AML-193 (cell line): ENCODE measurements at regions not wholly inside any gene's neighbourhood (a gene's known extent, or its start where the extent isn't known, plus 50 kb on each side); places are given as distances from the start of the nearest gene placed in this dataset.
"Not testable (repeated sequence)": the region's sequence is repeated elsewhere in the genome, so short reads cannot be mapped to it uniquely, and the experiment has no call there.

Source experiments
- DNase-seq, 2 experiments: peaks; one replicate each; lab custom pipeline; 2025; lab: John Stamatoyannopoulos, UW

DNA sequence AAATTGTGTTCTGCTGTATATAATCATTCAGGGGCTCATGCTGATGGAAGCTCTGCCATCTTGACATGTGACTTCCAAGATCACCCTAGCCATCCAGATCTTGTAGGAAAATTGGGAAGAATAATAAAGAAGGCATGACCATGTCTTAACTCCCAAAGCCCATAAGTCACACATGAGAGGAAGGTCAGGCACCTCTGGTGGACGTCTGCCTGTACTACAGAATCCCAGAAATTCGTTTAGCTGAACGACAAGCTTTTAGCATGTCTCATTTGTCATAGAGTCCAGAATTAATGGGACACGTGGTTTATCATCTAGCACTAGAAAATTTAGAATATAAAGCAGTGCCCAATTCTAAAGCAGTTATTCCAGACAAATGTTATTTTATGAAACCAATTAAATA is 212.7 kb downstream of the CENPC start:
- DNase-seq, result peak; percentile 10 to 11

DNA sequence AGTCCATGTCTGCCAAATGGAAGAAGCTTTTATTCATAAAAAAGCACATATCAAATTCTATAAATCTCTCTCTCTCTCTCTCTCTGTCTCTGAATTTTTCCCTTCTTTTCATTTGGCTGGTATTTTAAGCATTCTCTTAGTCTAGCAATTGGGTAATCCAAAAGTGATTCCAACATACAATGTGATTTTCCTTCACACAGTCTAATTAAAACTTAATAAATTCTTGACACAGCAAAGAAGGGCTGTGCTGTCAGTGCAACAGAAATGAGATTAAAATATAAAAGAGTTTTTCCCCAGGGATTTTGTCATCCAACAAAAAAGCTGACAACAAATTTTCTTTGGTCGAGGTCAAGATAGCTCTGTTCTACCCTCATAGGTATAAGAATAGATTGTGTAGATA is 216.9 kb downstream of the CENPC start:
- no peak for DNase-seq

DNA sequence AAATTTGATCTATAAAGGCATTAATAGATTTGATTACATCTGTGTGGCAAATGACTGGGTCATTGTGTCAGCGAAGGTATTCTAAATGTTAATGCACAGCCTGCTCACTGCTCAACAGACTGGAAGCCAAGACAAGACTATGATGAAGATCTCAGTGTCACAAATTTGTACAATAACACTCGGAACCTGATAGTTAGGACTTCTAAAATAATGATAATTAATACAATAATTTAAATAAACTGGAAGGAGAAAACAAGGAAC is 217.4 kb downstream of the CENPC start:
- DNase-seq, result no peak

DNA sequence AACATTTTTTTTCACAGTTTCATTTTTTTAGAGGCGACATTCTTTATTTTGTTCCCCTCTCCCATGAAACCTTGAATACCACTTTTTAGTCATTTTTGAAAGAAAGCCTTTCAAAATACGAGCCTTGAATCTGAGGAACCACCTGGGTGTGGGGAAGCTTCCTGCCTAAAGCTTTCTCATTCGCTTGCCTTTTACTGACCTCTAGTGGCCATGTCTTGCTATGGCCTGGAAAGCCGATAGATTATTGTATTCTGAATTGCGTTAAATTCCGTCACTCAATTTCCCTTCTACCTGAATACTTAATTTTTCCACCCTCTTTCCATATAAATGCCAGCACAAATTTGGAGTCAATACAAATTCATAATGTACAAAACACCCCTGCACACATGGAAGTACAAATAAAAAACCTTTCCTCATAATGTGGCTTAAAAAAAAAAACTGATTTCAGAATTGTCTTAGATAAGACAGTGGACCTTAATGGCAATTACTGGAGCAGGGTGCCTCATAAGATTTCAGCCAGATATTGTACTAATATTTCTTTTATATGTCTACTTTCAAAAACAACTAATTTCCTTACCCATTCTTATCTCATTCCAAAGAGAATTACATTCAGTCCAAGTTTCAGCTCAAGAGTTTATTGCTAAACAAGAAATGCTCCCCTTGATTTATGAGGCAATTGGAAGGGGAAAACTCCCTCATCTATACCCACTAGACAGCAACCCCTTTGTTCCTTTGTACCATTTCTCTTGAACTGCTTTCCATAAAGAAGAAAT is 217.9 kb downstream of the CENPC start:
- peak; percentile 50 to 56 for DNase-seq

DNA sequence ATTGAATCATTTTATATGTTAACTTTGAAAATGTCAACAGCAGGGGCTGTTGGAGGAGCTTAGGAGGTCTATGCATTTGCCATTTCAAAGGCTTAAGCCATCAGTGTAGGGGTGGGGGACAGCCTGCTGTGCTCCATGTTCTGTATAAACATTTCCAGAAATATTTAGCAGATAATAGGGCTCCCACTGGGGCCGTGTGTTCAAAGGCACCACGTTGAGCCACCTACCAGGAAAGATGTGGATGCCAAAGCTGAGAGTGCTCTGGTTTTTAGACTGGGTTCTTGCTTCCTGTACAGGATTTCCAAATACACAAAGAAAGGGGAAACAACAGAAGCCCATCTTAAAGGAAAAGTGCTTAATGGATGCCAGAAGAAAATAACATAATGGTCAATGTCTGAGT is 219.5 kb downstream of the CENPC start:
- no peak for DNase-seq

DNA sequence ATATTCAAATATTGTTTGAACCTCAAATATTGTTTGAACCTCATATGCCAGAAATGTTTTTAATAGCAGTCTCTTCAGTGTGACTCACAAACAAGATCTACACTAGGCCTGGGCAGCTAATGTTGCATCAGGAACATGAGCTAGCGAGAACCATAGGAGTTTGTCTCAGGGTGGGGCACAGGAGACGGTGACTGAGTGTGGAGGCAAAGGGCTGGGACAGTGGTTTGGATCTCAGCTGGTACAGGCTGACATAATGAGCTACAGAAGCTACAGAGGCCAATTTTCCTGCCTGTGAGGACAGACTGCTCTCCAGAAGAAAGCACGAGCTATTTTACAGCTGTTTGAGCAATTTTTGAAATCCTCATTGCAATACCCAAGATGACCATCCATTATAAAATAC is 224.7 kb downstream of the CENPC start:
- no peak for DNase-seq

DNA sequence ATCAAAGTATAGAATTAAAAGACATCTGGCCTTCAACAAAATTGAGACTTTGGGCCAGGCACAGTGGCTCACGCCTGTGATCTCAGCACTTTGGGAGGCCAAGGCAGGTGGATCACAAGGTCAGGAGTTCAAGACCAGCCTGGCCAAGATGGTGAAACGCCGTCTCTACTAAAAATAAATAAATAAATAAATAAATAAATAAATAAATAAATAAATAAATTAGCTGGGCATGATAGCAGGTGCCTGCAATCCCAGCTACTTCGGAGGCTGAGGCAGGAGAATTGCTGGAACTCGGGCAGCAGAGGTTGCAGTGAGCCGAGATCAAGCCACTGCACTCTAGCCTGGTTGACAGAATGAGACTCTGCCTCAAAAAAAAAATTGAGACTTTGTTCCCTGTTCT is 225.7 kb downstream of the CENPC start:
- not testable (repeated sequence) for DNase-seq

DNA sequence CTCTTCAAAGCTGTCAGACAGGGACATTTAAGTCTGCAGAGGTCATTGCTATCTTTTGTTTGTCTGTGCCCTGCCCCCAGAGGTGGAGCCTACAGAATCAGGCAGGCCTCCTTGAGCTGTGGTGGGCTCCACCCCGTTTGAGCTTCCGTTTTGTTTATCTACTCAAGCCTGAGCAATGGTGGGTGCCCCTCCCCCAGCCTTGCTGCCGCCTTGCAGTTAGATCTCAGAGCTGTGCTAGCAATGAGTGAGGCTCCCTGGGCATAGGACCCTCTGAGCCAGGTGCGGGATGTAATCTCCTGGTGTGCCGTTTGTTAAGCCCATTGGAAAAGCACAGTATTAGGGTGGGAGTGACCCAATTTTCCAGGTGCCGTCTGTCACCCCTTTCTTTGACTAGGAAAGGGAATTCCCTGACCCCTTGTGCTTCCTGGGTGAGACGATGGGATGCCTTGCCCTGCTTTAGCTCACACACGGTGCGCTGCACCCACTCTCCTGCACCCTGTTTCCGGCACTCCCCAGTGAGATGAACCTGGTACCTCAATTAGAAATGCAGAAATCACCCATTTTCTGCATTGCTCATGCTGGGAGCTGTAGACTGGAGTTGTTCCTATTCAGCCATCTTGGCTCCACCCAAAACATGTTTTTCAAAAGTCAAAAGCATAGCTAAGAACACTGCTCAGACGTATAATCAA is 244.7 kb downstream of the CENPC start:
- not testable (repeated sequence) for DNase-seq

DNA sequence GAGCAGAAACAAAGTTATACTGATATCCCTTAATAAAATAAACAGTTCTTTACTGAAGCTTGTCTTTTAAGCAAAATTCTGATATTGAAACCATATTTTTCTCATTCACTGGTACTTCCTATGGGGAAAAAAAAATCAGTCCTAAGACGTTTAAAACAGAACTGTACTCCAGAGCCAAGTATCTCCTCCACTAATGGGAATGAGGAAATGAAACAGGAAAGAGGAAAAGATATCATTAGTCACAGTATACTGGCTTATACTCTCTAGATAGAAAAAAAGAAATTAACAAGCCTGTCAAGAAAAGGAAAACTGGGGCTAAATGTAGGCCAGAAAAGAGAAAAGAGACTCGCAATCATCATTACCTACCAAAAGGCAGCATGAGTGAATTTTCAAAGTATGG is 252.7 kb downstream of the CENPC start:
- DNase-seq, result no peak

DNA sequence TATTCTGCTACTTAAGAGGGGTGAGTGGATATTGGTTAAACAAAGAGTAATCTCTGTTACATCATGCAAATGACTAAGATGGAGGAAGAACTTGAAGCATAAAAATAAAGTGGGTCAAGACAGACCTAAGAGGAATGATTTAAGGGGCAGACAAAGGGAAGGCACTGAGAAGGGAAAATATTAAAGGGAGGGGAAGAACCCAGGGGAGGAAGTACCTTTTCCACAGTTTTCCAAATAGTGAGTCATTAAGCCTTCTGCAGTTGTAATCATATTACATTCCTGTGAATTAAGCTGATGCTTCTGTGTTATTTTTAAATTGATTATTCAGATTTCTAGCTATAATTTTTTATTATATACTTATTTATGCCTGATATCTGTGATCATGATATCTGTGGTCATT is 253.3 kb downstream of the CENPC start:
- no peak for DNase-seq

DNA sequence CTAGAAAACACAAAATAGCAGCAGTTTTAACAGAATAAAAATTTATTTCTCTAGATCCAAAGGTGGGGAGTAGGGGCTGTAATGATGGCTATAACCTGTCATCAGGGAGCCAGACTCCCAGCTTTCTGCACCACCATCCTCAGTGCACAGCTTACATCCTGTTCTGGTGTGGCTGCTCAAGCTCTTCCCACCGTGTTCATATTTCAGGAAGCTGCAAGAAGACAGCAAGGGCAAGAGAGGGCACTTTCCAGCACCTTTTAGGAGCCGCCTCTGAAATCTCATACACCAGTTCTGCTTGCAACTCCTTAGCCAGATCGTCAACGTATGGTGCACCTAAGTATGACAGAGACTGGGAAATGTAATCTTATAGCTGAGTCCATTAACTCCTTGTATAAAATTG is 253.7 kb downstream of the CENPC start:
- DNase-seq, result no peak

DNA sequence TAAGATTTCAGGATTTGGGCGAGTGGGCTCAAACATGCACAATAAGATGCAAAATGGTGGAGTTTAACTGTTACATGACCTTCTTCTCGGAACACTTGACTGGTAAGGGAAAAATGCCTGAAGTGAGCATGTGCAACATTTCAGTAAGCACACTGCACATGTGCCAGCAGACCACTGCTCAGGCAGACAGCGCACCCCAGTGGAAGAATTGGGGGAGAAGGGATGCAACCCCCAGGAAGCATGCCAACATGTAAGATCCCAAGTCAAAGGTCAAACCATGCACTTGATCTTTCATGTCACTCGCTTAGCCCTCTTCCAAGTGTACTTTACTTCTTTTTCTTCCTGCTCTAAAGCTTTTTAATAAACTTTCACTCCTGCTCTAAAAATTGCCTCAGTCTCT is 256.3 kb downstream of the CENPC start:
- DNase-seq, result peak; percentile 40 to 45

DNA sequence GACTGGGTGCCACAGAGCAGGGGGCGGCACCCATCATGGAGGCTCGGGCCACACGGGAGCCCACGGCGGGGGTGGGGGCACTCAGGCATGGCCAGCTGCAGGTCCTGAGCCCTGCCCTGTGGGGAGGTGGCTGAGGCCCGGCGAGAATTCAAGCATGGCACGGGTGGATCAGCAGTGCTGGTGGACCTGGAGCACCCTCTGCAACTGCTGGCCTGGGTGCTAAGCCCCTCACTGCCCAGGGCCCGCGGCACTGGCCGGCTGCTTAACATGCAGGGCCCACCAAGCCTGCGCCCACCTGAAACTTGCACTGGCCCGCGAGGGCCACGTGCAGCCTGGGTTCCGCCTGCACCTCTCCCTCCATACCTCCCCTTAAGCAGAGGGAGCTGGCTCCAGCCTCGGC is 258.6 kb downstream of the CENPC start:
- no peak for DNase-seq

DNA sequence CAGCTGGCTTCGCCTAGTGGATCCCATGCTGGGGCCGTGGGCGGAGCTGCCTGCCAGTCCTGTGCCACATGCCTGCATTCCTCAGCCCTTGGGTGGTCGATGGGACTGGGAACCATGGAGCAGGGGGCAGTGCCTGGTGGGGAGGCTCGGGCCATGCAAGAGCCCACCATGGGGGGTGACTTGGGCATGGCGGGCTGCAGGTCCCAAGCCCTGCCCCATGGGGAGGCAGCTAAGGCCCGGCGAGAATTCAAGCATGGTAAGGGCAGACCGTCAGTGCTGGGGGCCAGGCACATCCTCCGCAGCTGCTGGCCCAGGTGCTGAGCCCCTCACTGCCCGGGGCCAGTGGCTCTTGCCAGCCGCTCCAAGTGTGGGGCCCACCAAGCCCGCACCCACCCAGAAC is 262.6 kb downstream of the CENPC start:
- DNase-seq, result no peak

DNA sequence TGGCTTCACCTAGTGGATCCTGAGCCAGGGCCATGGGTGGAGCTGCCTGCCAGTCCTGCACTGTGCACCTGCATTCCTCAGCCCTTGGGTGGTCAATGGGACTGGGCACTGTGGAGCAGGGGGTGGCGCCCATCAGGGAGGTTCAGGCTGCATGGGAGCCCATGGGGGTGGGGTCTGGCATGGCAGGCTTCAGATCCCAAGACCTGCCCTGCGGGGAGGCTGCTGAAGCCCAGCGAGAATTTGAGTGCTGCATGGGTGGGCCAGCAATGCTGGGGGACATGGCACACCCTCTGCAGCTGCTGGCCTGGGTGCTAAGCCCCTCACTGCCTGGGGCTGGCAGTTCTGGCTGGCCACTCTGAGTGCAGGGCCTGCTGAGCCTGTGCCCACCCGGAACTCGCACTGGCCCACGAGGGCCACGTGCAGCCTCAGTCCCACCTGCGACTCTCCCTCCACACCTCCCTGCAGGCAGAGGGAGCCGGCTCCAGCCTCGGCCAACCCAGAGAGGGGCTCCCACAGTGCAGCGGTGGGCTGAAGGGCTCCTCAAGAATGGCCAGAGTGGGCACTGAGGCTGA is 270.0 kb downstream of the CENPC start:
- DNase-seq, result no peak

DNA sequence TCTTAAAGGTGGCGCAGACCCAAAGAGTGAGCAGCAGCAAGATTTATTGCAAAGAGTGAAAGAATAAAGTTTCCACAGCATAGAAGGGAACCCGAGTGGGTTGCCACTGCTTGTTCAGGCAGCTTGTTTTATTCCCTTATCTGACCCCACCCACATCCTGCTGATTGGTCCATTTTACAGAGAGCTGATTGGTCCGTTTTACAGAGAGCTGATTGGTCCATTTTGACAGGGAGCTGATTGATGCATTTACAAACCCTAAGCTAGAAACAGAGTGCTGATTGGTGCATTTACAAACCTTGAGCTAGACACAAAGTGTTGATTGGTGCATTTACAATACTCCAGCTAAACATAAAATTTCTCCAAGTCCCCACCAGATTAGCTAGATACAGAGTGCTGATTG is 270.6 kb downstream of the CENPC start:
- not testable (repeated sequence) for DNase-seq

DNA sequence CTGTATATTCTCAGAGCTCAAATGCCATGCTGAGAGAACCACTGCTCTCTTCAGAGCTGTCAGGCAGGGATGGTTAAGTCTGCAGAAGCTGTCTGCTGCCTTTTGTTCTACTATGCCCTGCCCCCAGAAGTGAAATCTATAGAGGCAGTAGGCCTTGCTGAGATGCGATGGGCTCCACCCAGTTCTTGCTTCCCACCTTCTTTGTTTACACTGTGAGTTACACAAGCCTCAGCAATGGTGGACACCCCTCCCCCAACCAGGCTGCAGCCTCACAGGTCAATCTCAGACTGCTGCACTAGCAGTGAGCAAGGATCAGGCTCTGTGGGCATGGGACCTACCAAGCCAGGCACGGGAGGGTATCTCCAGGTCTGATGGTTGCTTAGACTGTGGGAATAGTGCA is 271.6 kb downstream of the CENPC start:
- no peak for DNase-seq

DNA sequence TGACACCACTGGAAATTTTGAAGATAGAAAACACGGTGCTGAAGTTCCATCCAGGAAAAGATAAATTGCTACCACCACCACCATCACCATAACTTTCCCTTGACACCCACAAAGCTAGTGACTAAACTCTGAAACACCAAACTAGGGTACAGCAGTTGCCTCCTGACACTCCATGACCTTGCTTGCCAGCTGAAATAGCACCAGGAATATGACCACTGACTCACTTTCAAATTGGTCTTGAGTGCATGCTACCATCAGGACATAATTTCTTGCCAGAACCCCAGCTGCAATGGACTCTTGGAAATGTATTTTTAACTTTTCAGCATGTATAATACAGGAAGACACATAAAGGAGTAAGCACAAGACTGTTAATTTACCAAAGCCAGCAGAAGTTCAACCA is 283.3 kb downstream of the CENPC start:
- DNase-seq, result no peak

DNA sequence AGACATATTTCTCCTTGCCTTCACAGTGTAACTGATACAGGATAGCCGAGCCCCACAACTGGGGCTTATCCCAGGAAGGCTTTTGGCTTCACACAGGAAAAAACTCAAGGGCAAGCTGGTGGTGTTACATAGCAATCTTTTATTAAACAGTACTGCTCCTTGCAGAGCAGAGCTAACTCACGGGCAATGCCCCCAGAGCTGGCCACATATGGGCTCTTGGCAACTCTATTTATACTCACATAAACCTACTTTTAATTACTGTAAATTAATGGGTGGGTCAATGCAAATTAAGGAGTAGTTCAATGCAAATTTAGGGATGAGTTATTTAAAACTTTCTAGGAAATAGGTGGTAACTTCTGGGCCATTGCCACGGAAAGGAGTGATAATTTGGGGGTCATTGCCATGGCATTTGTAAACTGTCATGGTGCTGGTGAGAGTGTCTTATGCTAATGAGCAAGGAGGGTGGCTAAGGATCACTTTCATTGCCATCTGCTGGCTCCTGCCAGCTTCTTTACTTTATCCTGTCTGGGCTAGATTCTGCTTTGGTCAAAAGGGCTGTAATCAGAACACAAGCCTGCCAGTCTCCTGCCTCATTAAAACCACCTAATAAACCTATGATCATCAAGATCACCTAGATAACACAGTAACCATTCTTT is 288.8 kb downstream of the CENPC start:
- DNase-seq, result no peak

DNA sequence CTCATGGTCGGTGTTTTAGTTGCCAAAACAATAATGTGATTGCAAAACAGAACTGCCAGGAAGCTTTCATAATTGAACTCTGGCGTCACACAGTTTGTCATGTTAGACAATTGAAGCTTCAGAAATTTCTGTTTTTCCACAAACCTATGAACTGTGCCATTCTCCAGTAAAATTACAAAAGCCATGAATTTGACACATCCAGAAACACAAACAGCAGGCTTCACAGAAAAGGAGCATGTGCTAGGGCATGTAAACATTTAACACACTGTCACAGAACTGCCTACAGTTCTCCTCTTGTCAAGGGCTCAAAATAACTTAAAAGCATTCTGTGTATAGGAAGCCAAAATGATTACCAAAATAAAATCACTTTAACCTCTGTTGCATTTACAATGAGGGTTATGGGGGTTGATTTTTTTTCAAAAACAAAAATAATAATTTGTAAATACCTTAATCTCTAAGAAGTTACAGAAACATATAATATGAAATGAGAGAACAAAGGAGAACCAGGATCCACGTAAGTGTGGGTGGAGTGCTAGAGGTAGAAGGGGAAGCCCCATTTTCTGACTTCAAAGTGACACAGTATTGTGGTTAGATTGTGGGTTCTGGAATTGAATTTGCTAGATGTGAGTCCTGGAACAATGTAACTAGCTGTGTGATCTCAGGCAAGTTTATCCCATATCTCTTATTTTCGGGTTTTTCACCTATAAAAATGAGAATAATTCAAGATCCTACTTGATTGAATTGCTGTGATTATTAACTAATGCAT is 295.0 kb downstream of the CENPC start:
- peak; percentile 22 to 39 for DNase-seq

DNA sequence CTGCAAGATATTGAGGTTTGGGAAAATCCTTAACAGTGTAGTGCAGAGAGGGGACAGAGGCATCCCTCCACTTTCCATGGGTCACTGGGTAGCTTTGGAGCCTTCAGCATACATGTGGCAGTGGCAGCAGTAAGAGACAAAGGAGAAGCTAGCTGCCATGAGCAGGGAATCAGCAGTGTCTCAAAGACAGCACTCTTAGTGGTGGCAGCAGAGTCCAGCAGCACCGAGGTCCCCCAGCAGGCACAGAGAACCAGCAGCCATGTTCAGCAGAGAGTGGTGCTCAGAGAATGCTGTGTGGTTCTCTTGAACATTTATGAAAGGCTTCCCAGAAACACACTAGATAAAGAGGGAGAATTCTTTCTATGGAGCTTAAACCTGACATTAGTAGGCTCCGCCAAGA is 308.5 kb downstream of the CENPC start:
- no peak for DNase-seq

DNA sequence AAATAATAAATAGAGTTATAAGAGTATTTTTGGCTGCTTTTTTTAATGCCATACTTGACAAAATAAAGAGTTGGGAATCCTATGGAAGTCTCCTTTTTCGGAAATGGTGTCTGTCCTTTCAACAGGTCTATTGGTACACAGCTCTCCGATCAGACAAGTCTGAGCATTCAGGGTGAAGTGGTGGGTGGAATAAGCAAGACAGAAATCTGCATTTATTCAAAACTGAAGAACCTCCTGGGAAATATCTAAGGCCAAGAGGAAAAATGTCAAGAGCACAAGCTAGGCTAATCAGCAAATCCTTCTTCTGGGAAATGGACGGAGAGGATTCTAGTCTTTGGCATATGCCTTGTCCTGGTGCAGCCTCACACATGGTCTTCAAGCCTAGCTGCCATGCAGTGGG is 309.0 kb downstream of the CENPC start:
- DNase-seq, result no peak
